ENCODE measurements at regions not wholly inside any gene's neighbourhood (a gene's known extent, or its start where the extent isn't known, plus 50 kb on each side); places are given as distances from the start of the nearest gene placed in this dataset.

DNA sequence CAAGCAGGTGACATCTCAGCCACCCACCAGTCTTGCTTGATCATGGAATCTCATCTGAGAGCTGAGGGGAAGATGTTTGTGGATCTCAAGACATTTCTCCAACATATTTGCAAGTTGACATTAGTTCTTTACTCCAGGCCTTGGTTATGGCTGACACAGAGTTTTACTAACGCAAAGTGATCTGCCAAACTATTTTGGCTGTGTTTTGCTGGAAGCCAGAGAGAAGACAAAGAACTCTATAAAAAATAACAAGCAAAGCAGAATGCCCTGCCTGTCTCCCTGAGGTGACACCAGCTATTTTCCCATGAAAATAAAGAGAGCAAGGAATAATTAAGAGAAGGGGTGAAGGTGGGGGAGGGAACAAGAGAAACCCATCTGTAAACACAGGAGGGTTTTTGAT is 286.4 kb downstream of the WDR11 start:
- H2AFZ ChIP-seq (ENCODE audit: insufficient read depth, low read depth, low read length, poor library complexity, severe bottlenecking): no peak overlapping the region
- Mint-ChIP-seq H3K4me1 (no peaks in the 10 kb centered on the region), H3K9me3 (ENCODE audit: insufficient read depth) (peaks cover 6% of the 10 kb centered on the region), H3K27me3 (peaks cover 4% of the 10 kb centered on the region), H3K4me3 (no peak overlapping the region), H3K27ac (no peak overlapping the region)
- no peak overlapping the region for H3K9ac ChIP-seq (ENCODE audit: low read length)
- H3K36me3 ChIP-seq (replicated peaks in 1 of 2; ENCODE audit: control extremely low read depth in 1 of 2, control insufficient read depth in 1 of 2, extremely low read depth in 1 of 2, insufficient read depth in 2 of 2, low read length in 1 of 2): no peaks in the 10 kb centered on the region
- no peak overlapping the region for H3K27ac ChIP-seq (ENCODE audit: low read length in 2 of 2)
- DNase-seq (no peak), ATAC-seq (ENCODE audit: low read depth) (no peak)
- H3K79me2 ChIP-seq (ENCODE audit: control insufficient read depth, insufficient read depth, low read length): no peaks in the 10 kb centered on the region
- intact Hi-C loops (cut with micrococcal nuclease): no loop called here
- peaks cover 0 to 12% (median 0%) of the 10 kb centered on the region in 3 donors for H3K9me3 ChIP-seq (ENCODE audit: control extremely low read depth in 1 of 3, control insufficient read depth in 2 of 3, insufficient read depth in 1 of 3, low read length in 2 of 3)
- H4K20me1 ChIP-seq (ENCODE audit: control insufficient read depth, insufficient read depth, low read length, poor library complexity, severe bottlenecking): no peaks in the 10 kb centered on the region
- TF ChIP-seq, protein P1, sequence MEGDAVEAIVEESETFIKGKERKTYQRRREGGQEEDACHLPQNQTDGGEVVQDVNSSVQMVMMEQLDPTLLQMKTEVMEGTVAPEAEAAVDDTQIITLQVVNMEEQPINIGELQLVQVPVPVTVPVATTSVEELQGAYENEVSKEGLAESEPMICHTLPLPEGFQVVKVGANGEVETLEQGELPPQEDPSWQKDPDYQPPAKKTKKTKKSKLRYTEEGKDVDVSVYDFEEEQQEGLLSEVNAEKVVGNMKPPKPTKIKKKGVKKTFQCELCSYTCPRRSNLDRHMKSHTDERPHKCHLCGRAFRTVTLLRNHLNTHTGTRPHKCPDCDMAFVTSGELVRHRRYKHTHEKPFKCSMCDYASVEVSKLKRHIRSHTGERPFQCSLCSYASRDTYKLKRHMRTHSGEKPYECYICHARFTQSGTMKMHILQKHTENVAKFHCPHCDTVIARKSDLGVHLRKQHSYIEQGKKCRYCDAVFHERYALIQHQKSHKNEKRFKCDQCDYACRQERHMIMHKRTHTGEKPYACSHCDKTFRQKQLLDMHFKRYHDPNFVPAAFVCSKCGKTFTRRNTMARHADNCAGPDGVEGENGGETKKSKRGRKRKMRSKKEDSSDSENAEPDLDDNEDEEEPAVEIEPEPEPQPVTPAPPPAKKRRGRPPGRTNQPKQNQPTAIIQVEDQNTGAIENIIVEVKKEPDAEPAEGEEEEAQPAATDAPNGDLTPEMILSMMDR (IDR thresholded peaks at IDR 0.05): no peak
- TF ChIP-seq EZH2 (IDR thresholded peaks at IDR 0.05; ENCODE audit: borderline replicate concordance, insufficient read depth, low read depth, low read length, poor library complexity, severe bottlenecking): no peak
- ChIA-PET CTCF (no interaction called here), POLR2A (no interaction called here)
- no peaks in the 10 kb centered on the region for H3K27me3 ChIP-seq (replicated peaks in 1 of 4; ENCODE audit: control extremely low read depth in 1 of 4, control insufficient read depth in 3 of 4, insufficient read depth in 4 of 4, low read length in 3 of 4)
- no peaks in the 10 kb centered on the region for H3K4me1 ChIP-seq (ENCODE audit: control insufficient read depth in 2 of 2, insufficient read depth in 2 of 2, low read length in 2 of 2)
- no peak overlapping the region for H3K4me2 ChIP-seq (replicated peaks; ENCODE audit: low read depth, low read length, poor library complexity, severe bottlenecking)
- no CpG with 5 or more reads among the region's 1 CpG for WGBS (ENCODE audit: insufficient coverage)
- H3K4me3 ChIP-seq (ENCODE audit: control extremely low read depth in 1 of 5, extremely low read depth in 1 of 5, insufficient read depth in 1 of 5, low read depth in 2 of 5, low read length in 4 of 5): no peak overlapping the region

DNA sequence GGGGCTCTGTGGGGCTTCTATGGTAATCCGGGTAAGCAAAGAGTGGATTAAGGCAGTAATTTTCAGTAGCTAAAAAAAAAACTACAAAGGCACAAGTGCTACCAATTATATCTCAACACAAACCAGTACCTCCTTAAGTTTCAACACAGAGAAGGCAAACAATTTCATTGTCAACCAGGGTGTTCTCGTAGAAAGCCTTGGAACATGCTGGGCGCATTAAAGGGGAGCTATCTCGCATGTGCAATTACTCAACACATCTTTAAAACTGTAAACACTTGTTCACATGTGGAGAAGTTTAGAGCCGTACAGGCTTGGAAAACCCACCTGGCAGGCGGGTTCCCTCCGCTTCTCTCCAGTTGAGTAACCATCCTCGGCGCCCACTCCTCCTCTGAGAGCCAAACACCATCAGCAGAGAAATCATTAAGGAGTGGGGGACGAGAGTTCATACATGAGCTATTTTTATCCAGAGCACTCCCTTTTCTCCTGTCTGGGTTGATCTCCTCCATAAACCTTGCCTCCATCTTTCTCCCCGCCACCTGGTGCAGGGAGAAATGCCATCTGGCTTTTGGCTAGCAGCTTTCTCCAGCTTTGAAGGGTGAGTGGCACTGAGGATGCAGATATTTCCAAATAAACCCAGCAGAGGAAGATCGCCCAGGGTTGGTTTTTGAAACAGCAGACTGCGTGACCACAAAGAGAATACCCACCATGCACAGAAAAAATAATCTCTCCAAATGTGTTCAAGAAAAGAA is 287.1 kb downstream of the WDR11 start:
- intact Hi-C loops (cut with micrococcal nuclease): no loop called here
- no peak overlapping the region for H3K27ac Mint-ChIP-seq
- TF ChIP-seq, protein P1 (IDR thresholded peaks at IDR 0.05): no peak
- no peak for TF ChIP-seq EZH2 (IDR thresholded peaks at IDR 0.05; ENCODE audit: borderline replicate concordance, insufficient read depth, low read depth, low read length, poor library complexity, severe bottlenecking)
- POLR2A ChIA-PET: no interaction called here
- H3K4me3 Mint-ChIP-seq: no peak overlapping the region
- H3K27ac ChIP-seq (ENCODE audit: low read length in 2 of 2): no peak overlapping the region
- H3K4me2 ChIP-seq (replicated peaks; ENCODE audit: low read depth, low read length, poor library complexity, severe bottlenecking): no peak overlapping the region
- no peaks in the 10 kb centered on the region for H3K79me2 ChIP-seq (ENCODE audit: control insufficient read depth, insufficient read depth, low read length)
- H3K9ac ChIP-seq (ENCODE audit: low read length): no peak overlapping the region
- H3K4me1 Mint-ChIP-seq: no peaks in the 10 kb centered on the region
- H3K9me3 ChIP-seq (ENCODE audit: control extremely low read depth in 1 of 3, control insufficient read depth in 2 of 3, insufficient read depth in 1 of 3, low read length in 2 of 3): peaks cover 0 to 11% (median 0%) of the 10 kb centered on the region in 3 donors
- peaks cover 9% of the 10 kb centered on the region for H3K9me3 Mint-ChIP-seq (ENCODE audit: insufficient read depth)
- H4K20me1 ChIP-seq (ENCODE audit: control insufficient read depth, insufficient read depth, low read length, poor library complexity, severe bottlenecking): no peaks in the 10 kb centered on the region
- H2AFZ ChIP-seq (ENCODE audit: insufficient read depth, low read depth, low read length, poor library complexity, severe bottlenecking): no peak overlapping the region
- no peaks in the 10 kb centered on the region for H3K4me1 ChIP-seq (ENCODE audit: control insufficient read depth in 2 of 2, insufficient read depth in 2 of 2, low read length in 2 of 2)
- no peak for ATAC-seq (ENCODE audit: low read depth)
- no peak for DNase-seq
- H3K4me3 ChIP-seq (ENCODE audit: control extremely low read depth in 1 of 5, extremely low read depth in 1 of 5, insufficient read depth in 1 of 5, low read depth in 2 of 5, low read length in 4 of 5): no peak overlapping the region
- CTCF ChIA-PET: no interaction called here
- H3K27me3 Mint-ChIP-seq: peaks cover 4% of the 10 kb centered on the region
- no peaks in the 10 kb centered on the region for H3K27me3 ChIP-seq (replicated peaks in 1 of 4; ENCODE audit: control extremely low read depth in 1 of 4, control insufficient read depth in 3 of 4, insufficient read depth in 4 of 4, low read length in 3 of 4)
- no CpG with 5 or more reads among the region's 13 CpGs for WGBS (ENCODE audit: insufficient coverage)
- no peaks in the 10 kb centered on the region for H3K36me3 ChIP-seq (replicated peaks in 1 of 2; ENCODE audit: control extremely low read depth in 1 of 2, control insufficient read depth in 1 of 2, extremely low read depth in 1 of 2, insufficient read depth in 2 of 2, low read length in 1 of 2)

Measured in B cell (primary cell).